ENCODE measurements at regions not wholly inside any gene's neighbourhood (a gene's known extent, or its start where the extent isn't known, plus 50 kb on each side); places are given as distances from the start of the nearest gene placed in this dataset.

- Histone ChIP-seq H3K4me3 (ENCODE audit: low read depth, low read length) (no peak overlapping the region), H3K27ac (ENCODE audit: low read depth) (no peak overlapping the region), H3K4me1 (ENCODE audit: insufficient read depth) (no peaks in the 10 kb centered on the region), H3K36me3 (ENCODE audit: insufficient read depth) (no peaks in the 10 kb centered on the region)
- WGBS, result 81% methylated on average over 6 of the region's 6 CpGs
- DNase-seq (ENCODE audit: extremely low spot score), result no peak
Observed at GRCh38 chr11:116210663-116211062, 562.1 kb downstream of the BUD13 start.

GRCh38 chr11:116209255-116209654 lies 563.5 kb downstream of the BUD13 start:
- Histone ChIP-seq H3K36me3 (ENCODE audit: insufficient read depth) (no peaks in the 10 kb centered on the region), H3K4me1 (ENCODE audit: insufficient read depth) (no peaks in the 10 kb centered on the region), H3K4me3 (ENCODE audit: low read depth, low read length) (no peak overlapping the region), H3K27ac (ENCODE audit: low read depth) (no peak overlapping the region)
- no peak for DNase-seq (ENCODE audit: extremely low spot score)
- 81% methylated on average over 1 of the region's 1 CpG for WGBS

- no peaks in the 10 kb centered on the region for H3K36me3 ChIP-seq (ENCODE audit: insufficient read depth)
- H3K4me3 ChIP-seq (ENCODE audit: low read depth, low read length), result no peak overlapping the region
- no peak overlapping the region for H3K27ac ChIP-seq (ENCODE audit: low read depth)
- WGBS, result 35% methylated on average over 18 of the region's 18 CpGs
- no peak for DNase-seq (ENCODE audit: extremely low spot score)
- no peaks in the 10 kb centered on the region for H3K4me1 ChIP-seq (ENCODE audit: insufficient read depth)
Observed at GRCh38 chr11:116207421-116208141, 565.2 kb downstream of the BUD13 start.

- DNase-seq (ENCODE audit: extremely low spot score), result no peak
- Histone ChIP-seq H3K4me1 (ENCODE audit: insufficient read depth) (no peaks in the 10 kb centered on the region), H3K27ac (ENCODE audit: low read depth) (no peak overlapping the region), H3K4me3 (ENCODE audit: low read depth, low read length) (no peak overlapping the region), H3K36me3 (ENCODE audit: insufficient read depth) (no peaks in the 10 kb centered on the region)
- 67% methylated on average over 2 of the region's 2 CpGs for WGBS
Observed at GRCh38 chr11:116207019-116207418, 565.8 kb downstream of the BUD13 start.

- Histone ChIP-seq H3K27ac (ENCODE audit: low read depth) (no peak overlapping the region), H3K4me3 (ENCODE audit: low read depth, low read length) (no peak overlapping the region), H3K4me1 (ENCODE audit: insufficient read depth) (no peaks in the 10 kb centered on the region), H3K36me3 (ENCODE audit: insufficient read depth) (no peaks in the 10 kb centered on the region)
- no peak for DNase-seq (ENCODE audit: extremely low spot score)
- WGBS, result 31% methylated on average over 2 of the region's 2 CpGs
Observed at GRCh38 chr11:116202922-116203321, 569.9 kb downstream of the BUD13 start.

DNA sequence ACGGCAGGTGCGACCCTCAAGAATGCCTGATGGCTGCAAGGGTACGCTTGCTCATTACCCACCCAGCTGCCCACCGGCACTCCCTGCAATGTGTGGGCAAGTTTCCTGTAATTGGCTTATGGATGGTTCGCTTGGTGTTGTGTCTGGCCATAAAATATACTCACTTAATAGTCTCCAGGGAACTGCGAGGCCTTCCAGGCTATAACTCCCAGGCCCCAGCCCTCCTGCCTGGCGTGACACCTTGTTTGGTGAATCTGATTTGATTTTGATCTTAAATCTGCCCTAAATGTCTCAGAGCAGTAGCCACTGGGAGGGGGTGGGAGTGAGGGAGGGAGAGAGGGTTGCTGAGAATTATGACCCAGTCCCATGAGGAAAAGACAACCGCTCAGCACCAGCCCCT lies 572.2 kb downstream of the BUD13 start:
- H3K27ac ChIP-seq (ENCODE audit: low read depth), result no peak overlapping the region
- H3K4me3 ChIP-seq (ENCODE audit: low read depth, low read length), result no peak overlapping the region
- WGBS, result 92% methylated on average over 8 of the region's 8 CpGs
- no peak for DNase-seq (ENCODE audit: extremely low spot score)
- no peaks in the 10 kb centered on the region for H3K36me3 ChIP-seq (ENCODE audit: insufficient read depth)
- H3K4me1 ChIP-seq (ENCODE audit: insufficient read depth), result no peaks in the 10 kb centered on the region

- DNase-seq (ENCODE audit: extremely low spot score), result no peak
Observed at GRCh38 chr11:116199182-116199581, 573.6 kb downstream of the BUD13 start.

GRCh38 chr11:116194156-116194904 lies 578.5 kb downstream of the BUD13 start:
- DNase-seq (ENCODE audit: extremely low spot score), result no peak
- H3K4me1 ChIP-seq (ENCODE audit: insufficient read depth), result no peaks in the 10 kb centered on the region
- H3K4me3 ChIP-seq (ENCODE audit: low read depth, low read length), result no peak overlapping the region
- no peak overlapping the region for H3K27ac ChIP-seq (ENCODE audit: low read depth)
- WGBS, result 52% methylated on average over 5 of the region's 5 CpGs
- H3K36me3 ChIP-seq (ENCODE audit: insufficient read depth), result no peaks in the 10 kb centered on the region

More at GRCh38 chr11:116199182-116199581, 573.6 kb downstream of the BUD13 start:
- Histone ChIP-seq H3K4me1 (ENCODE audit: insufficient read depth) (no peaks in the 10 kb centered on the region), H3K36me3 (ENCODE audit: insufficient read depth) (no peaks in the 10 kb centered on the region), H3K4me3 (ENCODE audit: low read depth, low read length) (no peak overlapping the region), H3K27ac (ENCODE audit: low read depth) (no peak overlapping the region)
- 64% methylated on average over 10 of the region's 10 CpGs for WGBS

DNA sequence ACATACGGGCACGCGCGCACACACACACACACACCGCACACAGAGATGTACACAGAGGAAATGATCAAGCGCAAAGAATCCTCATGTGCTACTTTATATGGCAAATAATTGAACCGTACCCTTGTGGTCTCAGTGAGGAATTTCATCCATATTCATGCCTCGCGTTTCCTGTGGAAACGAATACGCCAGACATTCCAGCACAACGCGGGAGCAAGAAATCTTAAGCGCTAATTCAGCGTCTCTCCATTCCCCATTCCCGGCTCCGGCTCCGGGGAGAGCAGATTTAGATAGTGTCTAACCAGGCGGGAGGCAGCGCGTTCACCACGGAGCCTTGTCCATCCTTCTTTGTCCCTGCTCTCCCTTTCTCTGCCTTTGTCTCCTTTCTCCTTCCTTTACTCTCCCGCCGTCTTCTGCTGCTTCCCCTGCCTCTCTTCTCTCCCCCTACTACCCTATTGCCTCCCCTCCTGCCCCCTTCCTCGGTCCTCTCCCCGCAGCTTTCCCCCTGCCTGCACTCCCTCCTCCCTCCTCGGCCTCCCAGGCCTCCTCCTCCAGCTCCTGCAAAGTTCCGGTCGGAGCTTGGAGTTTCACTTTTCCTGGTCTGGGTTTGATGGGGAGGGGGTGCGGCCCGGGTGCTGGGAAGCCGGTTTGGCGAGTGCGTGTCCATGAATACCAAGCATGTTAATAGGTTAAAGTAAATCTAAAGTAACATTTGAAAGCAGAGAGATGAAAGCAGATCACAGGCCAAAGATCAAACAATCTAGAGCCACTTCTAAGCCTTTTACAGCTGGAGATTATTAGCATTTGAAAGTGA lies 579.3 kb downstream of the BUD13 start:
- H3K4me1 ChIP-seq (ENCODE audit: insufficient read depth), result no peaks in the 10 kb centered on the region
- peak; percentile 64 for DNase-seq (ENCODE audit: extremely low spot score)

GRCh38 chr11:116192509-116193210 lies 580.1 kb downstream of the BUD13 start:
- WGBS, result 44% methylated on average over 12 of the region's 12 CpGs
- DNase-seq (ENCODE audit: extremely low spot score), result no peak
- H3K27ac ChIP-seq (ENCODE audit: low read depth), result no peak overlapping the region

More for the DNA sequence above, 579.3 kb downstream of the BUD13 start:
- under 1% methylated on average over 34 of the region's 34 CpGs for WGBS
- Histone ChIP-seq H3K36me3 (ENCODE audit: insufficient read depth) (no peaks in the 10 kb centered on the region), H3K27ac (ENCODE audit: low read depth) (no peak overlapping the region), H3K4me3 (ENCODE audit: low read depth, low read length) (peak overlapping the region; percentile 34)

DNA sequence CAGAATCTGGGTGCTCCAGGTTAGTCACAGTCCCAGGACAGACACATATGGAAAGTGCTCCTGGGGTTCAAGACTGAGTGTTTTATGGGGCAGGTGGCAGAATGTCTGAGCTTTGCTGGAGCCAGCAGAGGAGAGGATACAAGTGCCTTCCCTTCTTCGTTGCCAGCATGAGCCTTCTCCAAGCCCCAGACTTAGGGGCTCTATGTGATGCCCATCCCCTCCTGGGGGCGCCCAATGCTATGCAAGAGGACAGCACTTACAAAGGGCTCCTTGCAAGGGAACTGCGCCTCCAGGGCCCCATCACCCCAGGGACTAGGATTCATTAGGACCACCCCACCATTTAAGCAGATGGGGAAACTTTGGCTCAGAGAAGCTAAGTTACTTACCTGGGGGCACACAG lies 581.9 kb downstream of the BUD13 start:
- DNase-seq (ENCODE audit: extremely low spot score), result no peak
- Histone ChIP-seq H3K36me3 (ENCODE audit: insufficient read depth) (no peaks in the 10 kb centered on the region), H3K27ac (ENCODE audit: low read depth) (no peak overlapping the region), H3K4me3 (ENCODE audit: low read depth, low read length) (no peak overlapping the region), H3K4me1 (ENCODE audit: insufficient read depth) (no peaks in the 10 kb centered on the region)
- 94% methylated on average over 3 of the region's 3 CpGs for WGBS

More at GRCh38 chr11:116192509-116193210, 580.1 kb downstream of the BUD13 start:
- Histone ChIP-seq H3K4me3 (ENCODE audit: low read depth, low read length) (peak overlapping the region; percentile 34), H3K36me3 (ENCODE audit: insufficient read depth) (no peaks in the 10 kb centered on the region), H3K4me1 (ENCODE audit: insufficient read depth) (no peaks in the 10 kb centered on the region)

GRCh38 chr11:116189408-116190170 lies 583.2 kb downstream of the BUD13 start:
- no peak for DNase-seq (ENCODE audit: extremely low spot score)
- Histone ChIP-seq H3K27ac (ENCODE audit: low read depth) (no peak overlapping the region), H3K4me3 (ENCODE audit: low read depth, low read length) (no peak overlapping the region), H3K36me3 (ENCODE audit: insufficient read depth) (no peaks in the 10 kb centered on the region), H3K4me1 (ENCODE audit: insufficient read depth) (no peaks in the 10 kb centered on the region)
- 71% methylated on average over 10 of the region's 10 CpGs for WGBS
